ENCODE measurements at regions not wholly inside any gene's neighbourhood (a gene's known extent, or its start where the extent isn't known, plus 50 kb on each side); places are given as distances from the start of the nearest gene placed in this dataset.
"Not testable (repeated sequence)": the region's sequence is repeated elsewhere in the genome, so short reads cannot be mapped to it uniquely, and the experiment has no call there.

- not testable (repeated sequence) for TF ChIP-seq POLR2A, POLR2AphosphoS5 (IDR thresholded peaks at IDR 0.05)
These were observed 576.7 kb downstream of the EPM2A start for GRCh38 chr6:145158636-145159035.

All from gastroesophageal sphincter (tissue), 2 donors.